DMS114 treated with DMSO at 0.1 percent for 48 hours (cell line): ENCODE measurements at regions not wholly inside any gene's neighbourhood (a gene's known extent, or its start where the extent isn't known, plus 50 kb on each side); places are given as distances from the start of the nearest gene placed in this dataset.

Experiments
- DNase-seq: peaks from one replicate; lab custom pipeline; 2025; ENCODE audit not compliant: unreplicated experiment; lab: John Stamatoyannopoulos, UW

DNA sequence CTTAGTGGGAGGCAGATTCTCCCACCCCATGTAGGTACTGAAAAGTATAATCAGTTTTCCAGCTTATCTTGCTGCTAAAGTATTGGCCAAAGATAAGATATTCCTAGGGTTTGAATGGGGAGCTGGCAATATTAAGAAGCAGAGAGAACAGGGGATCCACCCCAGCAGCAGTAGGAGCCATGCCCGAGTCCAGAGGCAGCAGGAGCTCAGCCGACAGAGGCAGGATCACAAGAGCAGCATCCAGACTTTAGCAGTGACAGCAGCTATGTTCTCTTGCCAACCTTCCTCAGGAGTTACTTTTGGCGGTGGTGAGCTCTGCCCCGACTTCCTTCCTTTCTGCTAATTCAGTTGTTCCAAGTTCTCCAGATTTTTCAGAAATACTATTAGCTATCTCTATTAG is 224.5 kb downstream of the GADD45G start:
- DNase-seq: no peak

DNA sequence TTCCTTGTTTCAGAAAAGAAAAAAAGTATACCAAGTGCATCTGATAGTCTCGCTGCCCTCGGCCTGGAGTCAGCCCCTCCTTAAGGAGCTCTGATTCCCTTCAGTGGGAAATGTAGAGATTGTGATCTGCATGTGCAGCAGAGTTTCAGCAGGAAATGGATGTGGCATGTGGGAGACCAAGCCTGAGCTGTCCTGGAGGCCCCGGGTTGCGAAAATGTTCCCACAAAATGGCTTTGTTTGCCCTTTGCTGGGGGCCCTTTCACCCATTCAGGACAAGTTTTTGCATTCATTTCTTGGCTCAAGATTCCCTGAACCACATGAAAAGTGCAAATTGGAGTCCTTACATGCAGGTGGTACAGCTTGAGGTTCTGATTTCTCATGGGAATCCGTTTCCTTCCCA is 230.9 kb downstream of the GADD45G start:
- DNase-seq: no peak

DNA sequence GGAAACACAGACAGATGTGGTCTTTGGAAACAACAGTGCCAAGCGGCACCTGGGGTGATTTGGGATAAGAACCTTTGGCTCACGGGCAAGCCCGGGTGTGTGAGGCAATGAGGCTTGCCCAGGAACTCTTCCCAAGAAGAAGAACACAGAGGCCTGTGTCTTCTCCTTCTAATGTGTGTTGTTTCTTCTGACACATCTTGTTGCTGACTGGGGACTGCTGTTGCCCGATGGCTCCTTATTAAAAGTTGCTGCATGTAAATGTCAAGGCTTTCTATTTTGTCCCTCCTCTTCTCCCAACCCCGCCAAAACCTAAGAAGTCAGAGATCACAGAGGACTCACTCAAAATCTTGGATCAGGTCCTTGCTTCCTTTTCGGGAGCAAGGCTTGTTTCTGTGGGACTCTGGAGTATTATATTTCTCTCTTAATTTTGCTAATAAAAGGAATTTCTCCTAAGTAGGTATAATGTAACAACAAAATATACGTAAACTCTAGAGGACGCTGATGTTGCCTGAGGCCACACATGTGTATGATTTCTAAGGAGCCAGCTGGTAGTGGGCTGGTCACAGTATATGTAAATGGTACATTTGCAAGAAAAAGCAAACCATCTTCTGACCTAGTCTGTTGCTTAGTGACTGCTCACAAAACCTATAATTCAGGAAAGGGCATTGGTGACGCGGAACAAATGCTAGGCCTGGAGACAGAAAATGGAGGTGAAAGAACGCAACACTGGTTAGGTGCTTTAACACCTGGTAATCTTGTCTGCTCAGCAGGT is 232.5 kb downstream of the GADD45G start:
- DNase-seq: no peak

DNA sequence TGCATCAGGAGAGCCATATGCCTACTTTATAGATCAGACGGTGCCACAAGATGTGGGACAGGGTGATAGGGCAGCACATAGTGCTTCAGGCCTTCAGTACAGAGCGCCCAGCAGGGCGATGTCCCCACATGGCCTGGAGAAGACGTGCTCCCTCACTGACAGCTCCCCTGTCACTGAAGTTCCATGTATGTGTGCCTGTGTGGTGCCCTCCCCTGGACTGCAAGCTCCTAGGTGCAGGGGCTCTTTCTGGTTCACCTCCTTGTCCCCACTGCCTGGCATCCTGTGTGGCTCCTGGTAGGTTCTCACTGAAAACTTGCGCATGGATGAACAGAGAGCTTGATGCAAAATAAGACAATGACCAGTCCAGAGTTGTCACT is 233.1 kb downstream of the GADD45G start:
- no peak for DNase-seq

DNA sequence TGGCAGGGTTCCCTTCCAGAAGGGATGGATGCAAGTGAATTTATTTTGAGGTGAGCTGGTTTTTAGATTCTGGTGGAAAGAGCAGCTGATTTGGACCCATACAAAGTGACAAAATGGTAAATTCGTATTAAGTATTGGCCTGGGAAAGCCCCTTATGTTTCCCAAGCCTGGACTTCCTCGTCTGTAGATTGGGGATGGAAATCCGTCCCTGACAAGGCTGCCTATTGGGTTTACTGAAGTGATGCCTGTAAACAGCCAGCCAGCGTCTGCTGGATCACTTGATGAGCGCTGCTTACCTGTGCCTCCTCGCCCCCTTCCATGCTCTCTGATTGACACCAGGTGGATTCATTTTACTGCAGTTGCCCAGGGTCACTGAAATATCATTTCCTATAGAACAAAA is 233.8 kb downstream of the GADD45G start:
- no peak for DNase-seq

DNA sequence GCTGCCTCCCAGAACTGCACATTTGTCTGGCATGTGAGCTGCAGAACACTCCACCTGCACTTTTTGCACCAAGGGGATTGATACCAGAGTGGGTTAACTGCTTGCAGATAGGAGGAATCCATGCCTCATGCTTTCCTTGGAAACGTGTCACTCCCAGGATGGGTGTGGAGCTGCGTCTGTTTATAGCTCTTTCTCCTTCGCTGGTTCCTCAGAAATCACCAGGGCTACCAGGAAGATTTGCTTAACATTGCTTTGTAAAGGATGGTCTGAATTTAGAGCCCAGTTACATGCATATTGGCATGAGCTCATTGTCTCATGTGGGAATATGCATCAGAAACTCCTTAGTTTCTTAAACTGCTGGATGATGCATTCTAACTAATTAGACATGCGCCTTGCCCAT is 234.6 kb downstream of the GADD45G start:
- no peak for DNase-seq

DNA sequence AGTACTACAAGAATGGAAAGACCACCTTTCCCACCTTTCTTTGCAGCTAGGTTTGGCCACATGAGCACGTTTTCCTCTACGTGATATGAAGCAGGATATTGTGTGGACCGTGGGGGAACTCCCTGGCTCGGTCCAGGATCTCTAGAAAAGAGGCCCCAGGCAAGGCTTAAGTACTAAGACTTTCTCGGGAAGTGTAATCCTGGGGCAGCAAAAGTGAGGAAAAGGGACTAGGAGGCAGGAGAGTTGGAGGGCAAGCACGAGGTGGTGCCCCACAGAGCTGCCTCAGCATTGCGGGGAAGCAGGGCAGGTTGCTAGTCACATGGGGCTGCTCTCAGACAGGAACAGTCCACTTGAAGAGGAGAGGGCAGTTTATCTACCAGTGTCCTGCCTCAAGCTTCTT is 235.1 kb downstream of the GADD45G start:
- no peak for DNase-seq

DNA sequence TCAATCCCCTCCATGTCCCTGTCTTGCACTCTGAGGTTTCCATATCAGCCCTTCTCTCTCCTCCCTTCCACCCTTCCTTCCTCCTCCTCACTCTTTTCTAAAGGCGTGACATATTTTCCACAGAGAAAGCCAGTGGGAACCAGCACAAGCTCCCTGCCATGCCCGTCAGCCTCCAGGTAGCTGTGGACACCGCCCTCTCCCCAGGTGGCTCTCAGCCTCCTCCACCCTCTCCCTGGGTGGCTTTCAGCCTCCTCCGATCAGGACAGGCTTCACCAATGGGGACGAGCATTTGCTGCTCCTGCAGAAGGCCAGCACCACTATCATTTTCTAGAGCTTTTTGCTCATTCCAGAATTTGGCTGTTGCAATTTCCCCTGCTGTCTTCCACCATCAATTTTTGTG is 236.6 kb downstream of the GADD45G start:
- DNase-seq: no peak

DNA sequence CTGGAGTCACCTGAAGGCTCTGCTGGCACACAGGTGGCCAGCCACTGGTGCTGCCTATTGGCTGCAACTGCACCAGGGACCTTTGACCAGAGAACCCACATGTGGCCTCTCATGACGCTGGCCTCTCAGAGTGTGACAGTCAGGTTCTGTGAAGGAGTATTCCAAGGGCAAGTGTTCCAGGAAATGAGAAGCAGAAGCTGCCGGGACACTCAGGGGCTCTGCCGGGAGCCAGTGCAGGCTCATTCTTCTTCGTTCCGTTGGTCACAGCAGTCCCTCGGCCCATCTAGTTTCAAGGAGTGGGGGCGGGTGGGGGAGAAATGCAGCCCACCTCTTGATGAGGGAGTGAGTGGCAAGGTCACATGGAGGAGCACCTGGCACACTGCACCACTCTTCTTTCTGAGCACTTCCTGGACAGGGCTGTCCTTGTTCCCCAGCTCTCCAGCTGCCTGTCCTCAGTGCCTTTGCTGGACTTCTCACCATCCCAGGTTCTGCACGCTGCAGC is 237.5 kb downstream of the GADD45G start:
- no peak for DNase-seq

DNA sequence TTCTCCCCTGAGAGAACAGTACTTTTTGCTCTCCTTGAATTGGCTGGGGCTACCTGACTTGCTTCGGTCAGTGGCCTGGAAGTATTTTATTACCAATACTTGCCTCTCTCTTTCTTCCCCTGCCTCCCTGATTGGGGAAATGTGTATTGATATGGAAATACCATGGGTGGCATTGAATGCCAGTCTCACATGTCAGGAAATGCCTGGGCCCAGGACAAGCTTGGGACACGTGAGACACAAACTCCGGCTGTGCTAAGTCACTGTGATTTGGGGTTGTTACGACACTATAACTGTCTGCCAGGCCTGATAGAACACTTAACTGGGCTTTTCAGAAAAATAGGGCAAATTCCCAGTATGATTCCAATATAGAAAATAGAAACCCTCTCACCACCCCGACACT is 238.3 kb downstream of the GADD45G start:
- no peak for DNase-seq

DNA sequence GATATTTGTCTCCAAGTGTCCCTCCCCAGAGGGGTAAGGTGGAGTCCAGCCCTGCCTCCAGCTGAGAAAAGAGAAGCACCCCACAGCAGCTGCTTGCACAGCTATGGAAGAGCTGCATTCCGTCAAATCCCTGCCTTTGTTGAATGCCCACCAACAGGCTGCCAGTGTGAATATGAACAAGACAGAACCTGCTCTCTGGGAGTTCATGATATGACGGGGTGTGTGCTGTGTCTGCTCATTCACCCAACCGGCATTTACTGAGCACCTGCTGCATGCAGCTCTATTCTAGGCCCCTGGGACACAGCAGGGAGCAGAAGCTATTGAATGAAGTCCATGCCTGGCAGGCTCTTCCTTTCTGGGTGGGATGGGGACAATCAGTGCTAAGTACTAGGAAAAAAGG is 238.8 kb downstream of the GADD45G start:
- no peak for DNase-seq

DNA sequence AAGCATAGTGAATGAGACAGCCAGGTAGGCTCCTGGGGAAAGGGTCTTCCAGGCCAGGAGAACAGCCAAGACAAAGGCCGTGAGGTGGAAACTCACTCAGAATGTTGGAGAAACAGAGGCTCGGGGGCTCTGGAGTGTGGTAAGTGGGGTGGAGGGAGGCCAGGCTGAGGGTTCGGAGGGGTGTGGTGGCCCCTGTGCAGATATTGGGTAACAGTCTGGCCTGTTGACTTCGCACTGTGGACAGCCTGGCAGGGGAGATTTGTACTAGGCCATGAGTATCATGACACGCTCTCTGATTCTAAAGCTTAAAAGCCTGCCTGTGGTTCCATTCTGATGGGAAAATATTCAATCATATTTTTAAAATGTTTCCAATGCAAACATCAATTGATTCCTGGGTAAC is 239.3 kb downstream of the GADD45G start:
- no peak for DNase-seq

DNA sequence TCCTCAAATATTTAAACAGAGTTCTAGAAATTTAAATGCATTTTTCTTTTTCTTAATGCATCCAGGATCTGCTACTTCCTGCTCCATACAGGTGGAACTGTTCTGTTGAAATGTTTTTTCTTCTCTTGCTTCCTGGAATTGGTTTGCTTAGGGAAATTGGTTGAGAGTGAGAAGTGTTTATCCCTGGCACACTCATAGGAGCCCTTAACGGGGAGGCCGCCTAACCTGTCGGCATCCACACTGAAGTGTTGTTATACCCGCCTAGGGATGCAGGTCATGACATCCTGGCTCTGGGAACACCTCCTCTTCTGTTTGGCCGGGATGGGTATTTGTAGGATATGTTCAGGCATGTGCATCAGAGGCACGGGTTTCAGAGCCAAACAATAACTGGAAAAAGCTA is 239.7 kb downstream of the GADD45G start:
- no peak for DNase-seq

DNA sequence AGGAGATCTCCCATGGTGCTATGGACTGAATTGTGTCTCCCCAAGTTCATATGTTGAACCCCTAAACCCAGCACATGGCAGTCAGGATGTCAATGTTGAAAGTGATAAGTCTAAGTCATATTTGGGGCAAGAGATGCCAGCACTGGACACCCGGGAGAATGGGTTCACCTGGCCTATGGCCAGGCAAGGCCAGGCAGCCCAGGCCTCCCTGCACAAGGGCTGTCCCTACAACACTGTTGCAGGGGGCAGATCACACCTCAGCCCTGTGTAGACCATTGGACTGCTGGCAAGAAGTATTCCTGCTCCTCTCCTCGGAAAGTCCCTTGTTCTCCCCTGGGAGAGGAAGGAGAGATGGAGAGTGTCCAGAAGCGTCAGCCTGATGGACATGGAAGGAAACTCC is 240.5 kb downstream of the GADD45G start:
- no peak for DNase-seq

DNA sequence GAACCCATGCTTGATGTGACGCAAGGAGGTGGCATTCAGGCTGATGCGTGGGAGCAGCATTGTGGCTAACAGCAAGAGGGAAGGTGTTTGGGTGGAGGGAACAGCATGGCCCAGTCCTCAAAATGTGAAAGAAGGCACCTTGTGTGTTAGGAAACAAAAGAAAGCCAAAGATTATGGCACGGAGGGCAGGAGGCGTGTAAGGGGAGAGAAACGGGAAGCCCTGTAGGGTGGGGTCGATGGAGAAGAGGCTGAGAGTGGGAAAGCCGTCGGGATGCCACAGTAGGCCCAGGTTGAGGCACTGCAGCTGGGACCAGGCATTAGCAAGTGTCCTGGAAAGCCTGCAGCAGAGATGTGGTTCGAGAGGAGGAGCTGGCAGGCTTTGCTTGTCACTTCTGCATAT is 241.1 kb downstream of the GADD45G start:
- DNase-seq: no peak

DNA sequence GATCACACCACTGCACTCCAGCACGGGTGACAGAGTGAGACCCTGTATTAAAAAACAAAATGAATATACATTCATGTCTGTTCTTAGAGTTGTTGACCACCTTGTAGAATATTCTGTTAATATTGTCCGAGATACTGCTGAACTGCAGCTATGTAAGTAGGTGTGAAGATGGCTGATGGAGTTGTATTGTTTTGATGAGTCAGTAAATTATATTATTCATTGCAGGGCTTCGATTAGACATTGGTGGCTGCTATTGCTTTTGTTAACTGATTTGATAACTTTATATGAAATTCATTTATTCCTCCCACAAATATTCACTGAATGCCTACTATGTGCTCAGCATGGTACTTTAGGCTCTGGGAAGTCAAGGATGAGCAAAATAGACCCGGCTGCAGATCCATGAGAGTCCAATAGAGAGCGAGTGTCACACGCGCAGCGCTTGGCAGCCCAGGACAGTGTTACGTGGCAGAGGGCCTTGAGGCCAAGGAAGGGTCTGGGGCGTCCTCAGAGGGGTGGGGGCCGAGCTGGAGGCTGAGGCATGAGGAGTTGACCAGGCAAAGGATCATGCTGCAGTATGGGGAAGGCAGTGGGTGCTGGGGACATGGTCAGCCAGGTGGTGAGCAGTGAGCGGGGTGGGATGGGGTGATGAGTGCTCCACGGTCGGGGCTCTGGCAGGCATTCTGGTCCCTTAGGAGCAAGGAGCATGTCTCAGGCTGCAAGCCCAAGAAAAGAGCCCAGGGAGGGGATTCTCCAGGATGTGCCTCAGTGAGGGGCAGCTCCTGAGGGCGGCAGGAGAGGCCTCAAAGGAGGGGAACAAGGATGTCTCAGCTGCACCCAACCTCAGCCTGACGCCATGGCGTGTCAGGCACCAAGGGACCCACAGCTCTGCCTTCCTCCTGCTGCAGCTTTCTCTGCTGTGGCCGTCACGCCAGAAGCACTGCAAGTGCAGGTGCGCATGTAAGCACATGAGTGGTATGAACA is 243.5 kb downstream of the GADD45G start:
- no peak for DNase-seq

DNA sequence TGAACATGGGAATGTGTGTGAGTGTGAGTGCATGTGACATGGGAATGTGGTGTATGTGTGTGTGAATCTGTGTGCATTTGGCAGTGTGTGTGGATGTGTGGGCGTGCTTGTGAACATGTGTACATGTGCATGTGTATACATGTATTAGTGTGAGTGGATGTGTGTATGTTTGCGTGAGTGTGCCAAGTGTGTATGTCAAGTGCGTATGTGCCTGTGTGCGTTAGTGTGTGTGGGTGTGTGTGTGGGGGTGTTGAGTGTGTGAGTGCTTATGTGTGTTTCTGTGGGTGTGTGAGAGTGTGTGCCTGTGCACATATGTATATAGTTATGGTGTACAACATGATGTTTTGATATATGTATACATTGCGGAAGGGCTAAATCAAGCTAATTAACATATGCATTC is 244.3 kb downstream of the GADD45G start:
- DNase-seq: no peak

DNA sequence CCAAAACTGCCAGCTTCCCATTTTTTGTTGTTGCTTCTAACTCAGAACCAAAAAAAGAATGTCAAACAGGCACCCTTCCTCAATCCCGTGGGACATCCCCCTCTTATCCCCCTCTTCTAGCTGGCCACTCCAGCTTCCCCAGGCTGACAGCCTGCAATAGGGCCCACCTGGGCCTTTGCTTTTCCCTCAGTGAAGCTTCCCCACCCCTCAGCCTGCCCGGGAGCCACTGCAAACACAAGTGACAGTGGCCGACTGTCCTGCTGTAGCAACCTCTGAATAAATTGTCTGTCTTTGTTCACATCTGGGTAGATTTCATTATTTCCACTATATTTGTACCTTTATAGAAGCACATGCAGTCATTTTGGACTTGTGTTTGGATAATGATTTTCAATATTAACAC is 245.3 kb downstream of the GADD45G start:
- no peak for DNase-seq

DNA sequence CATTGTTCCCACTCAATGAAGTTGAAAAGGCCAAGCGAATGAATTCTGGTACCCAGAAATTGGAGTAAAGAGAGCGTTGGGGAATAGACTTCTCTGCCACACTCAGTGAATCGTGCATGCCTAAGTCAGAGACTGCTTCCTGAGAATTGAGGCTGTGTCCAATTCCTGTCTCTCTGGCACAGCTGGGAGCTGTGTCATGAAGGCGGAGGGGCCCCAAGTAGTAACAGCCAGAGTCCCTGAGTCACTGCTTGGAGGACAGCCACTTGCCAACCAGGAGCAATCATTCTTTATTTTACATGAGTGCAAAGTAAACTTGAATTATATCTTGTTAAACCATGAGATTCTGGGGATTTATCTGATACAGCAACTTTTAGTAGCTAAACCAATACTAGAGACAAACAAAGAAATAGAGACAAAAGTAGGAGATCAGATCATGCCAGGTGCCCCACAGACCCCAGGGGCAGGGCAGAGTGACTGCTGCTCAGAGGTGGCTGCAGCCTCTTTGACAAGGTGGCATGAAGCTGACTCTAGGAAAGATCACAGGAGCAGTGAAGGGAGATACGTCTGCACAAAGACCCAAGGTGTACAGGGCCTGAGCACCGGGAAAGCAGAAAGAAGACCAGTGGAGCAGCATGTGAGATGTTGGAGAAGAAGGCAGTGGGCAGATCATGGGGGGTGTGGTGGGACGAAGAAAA is 246.0 kb downstream of the GADD45G start:
- DNase-seq: no peak

DNA sequence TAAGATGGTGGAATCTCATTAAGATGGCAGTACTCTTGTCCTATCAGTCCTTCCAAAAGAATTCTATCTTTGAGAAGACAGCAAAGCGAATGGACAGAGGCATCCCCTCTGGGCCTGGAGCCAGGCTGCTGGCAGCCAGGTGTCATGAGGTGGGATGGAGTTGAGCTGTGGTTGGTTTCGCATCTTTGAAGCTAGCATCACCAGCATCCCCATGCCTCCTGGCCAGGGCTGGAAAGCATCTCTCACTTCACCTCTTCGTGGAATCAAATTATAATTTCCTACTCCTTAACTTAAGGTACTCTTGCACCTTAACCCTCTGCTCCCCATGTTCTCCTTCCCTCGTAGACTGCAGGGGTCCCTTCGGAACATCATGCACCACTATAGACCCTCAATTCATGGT is 248.3 kb downstream of the GADD45G start:
- no peak for DNase-seq

DNA sequence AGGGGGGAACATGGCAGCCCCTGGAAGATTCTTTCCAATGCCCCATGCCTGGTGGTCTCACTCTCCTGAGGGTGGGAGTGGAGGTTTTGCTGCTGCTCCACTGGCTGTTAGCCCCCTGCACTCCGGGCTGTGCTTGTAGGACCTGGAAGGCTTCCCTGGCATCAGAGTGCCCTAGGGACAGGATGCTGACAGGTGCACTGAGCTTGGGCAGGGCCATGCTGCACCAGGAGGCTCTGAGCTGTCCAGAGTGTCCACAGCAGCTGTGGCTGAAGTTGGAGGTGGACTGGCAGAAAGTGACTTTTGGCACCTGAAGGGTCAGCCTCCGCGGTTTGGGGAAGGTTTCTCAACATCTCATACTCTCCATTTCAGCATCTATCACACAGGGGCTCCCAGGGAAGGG is 249.1 kb downstream of the GADD45G start:
- DNase-seq: no peak
